K562 (cell line): ENCODE measurements at regions not wholly inside any gene's neighbourhood (a gene's known extent, or its start where the extent isn't known, plus 50 kb on each side); places are given as distances from the start of the nearest gene placed in this dataset.

ENCODE experiments used
- FOXA1 ChIP-seq: fragments of 450-650 bp; IDR thresholded peaks from 2 replicates; pipeline ENCODE4 v1.6.1; 2016; ENCODE audit warnings: mild to moderate bottlenecking, borderline replicate concordance
- HOMEZ ChIP-seq: fragments of 250-450 bp; sonication (Bioruptor Pico); IDR thresholded peaks from 2 replicates; pipeline ENCODE4 v1.4.0; 2020; ENCODE audit warnings: mild to moderate bottlenecking, moderate library complexity
- MLX ChIP-seq, 2 experiments: fragments of 450-650 bp in 1 of 2; sonication (generic) in 1 of 2; formaldehyde crosslinking; conservative IDR thresholded peaks; 2 replicates each; pipeline versions ENCODE4 v1.4.0 to v1.8.1; 2020 to 2022; ENCODE audit warnings: mild to moderate bottlenecking in 1 of 2, missing genetic modification reagents in 1 of 2
- NFE2L1 ChIP-seq: fragments of 450-650 bp; IDR thresholded peaks from 2 replicates; pipeline ENCODE4 v1.6.1; 2016; ENCODE audit warnings: missing genetic modification characterization, low read depth, mild to moderate bottlenecking, missing compliant biosample characterization, moderate library complexity, borderline replicate concordance
- SETDB1 ChIP-seq: IDR thresholded peaks from one replicate; pipeline ENCODE4 v1.6.1; 2012; ENCODE audit warnings: low read length, control low read depth, inconsistent platforms

GRCh38 chr13:70849222-70849621 lies 741.0 kb upstream of the KLHL1 start:
- TF ChIP-seq NFE2L1, result no peak
- no peak for TF ChIP-seq SETDB1
- TF ChIP-seq HOMEZ (CRISPR knock-in tag), result no peak
- no peak for TF ChIP-seq MLX (CRISPR knock-in tag; conservative IDR thresholded peaks at IDR 0.05)
- no peak for TF ChIP-seq FOXA1
